Testis (tissue), 2 donors: ENCODE measurements at regions not wholly inside any gene's neighbourhood (a gene's known extent, or its start where the extent isn't known, plus 50 kb on each side); places are given as distances from the start of the nearest gene placed in this dataset.

Source experiments
- CTCF ChIP-seq, 3 experiments: fragments of 450-650 bp in 2 of 3; fragments of 200-600 bp in 1 of 3; sonication (generic) in 1 of 3; IDR thresholded peaks; one replicate each; pipeline ENCODE4 v1.5.1; 2016 to 2019; ENCODE audit warnings: antibody characterized with exemption in 3 of 3, mild to moderate bottlenecking in 2 of 3, moderate library complexity in 1 of 3
- POLR2A ChIP-seq: fragments of 450-650 bp; IDR thresholded peaks from one replicate; pipeline ENCODE4 v1.6.1; 2017; ENCODE audit warnings: antibody characterized with exemption, mild to moderate bottlenecking, moderate library complexity

DNA sequence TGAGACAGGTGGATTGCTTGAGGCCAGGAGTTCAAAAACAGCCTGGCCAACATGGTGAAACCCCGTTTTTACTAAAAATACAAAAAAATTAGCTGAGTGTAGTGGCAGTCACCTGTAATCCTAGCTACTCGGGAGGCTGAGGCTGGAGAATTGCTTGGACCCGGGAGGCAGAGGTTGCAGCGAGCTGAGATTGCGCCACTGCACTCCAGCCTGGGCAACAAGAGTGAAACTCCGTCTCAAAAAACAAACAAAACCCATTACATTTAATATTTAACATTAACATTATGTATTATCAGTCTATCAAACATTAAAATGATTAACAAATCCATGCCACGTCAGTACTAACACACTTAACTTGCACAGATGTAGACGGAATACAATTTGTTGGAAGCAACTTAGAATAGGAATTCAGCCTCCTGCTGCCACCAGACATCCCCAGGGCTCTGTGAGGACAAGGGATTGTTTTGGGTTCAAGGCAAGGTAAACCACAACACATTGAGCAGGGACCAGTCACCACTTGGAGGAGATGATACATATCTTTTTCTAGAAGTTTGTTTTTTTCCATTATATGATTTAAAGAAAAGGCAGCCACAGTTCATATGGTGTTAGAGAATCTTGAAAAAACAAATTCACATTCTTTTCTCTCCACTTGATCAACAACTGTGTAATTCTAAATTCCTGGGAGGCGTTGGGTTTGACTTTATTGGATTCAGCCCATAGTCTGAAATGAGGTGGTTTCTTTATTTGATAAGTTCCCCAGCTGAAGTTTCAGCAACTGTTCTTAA is 104.1 kb upstream of the BASP1 start:
- no peak for TF ChIP-seq CTCF (IDR thresholded peaks at IDR 0.05)
- no peak for TF ChIP-seq POLR2A
